ENCODE measurements at regions not wholly inside any gene's neighbourhood (a gene's known extent, or its start where the extent isn't known, plus 50 kb on each side); places are given as distances from the start of the nearest gene placed in this dataset.

DNA sequence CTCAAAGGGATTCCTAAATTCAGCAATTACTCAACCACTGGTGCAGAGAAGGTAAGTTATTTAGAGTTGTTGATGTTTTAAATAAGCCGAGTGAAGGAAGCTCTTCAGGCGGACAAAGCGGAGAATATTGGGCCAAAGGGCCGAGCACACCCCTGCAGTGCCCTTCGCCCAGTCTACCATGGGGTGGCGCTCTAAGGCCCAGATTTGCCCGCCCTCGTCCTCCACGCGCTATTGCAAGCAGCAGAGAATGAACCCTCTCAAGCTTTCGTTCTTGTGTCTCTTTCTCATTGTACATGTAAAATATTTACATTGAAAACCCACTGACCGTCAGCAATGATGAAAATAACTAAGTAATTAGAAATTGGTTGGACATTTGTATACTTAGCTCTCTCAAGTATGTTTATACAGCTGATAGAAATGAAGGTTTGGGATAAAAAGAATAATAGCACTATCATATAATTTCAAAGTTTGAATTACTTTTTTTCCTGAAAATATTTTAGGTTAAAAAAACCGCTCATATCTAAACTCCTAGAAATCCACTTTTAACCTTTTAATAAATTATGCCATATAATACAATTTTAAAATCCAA lies 195.0 kb upstream of the CEP162 start:
- H3K4me3 ChIP-seq (ENCODE audit: low read depth, low read length) = no peak overlapping the region
- TF ChIP-seq CTCF (IDR thresholded peaks at IDR 0.05; ENCODE audit: borderline replicate concordance, insufficient read depth, low read depth, low read length) = peak; percentile 68

GRCh38 chr6:84421031-84421430 lies 193.6 kb upstream of the CEP162 start:
- no peak overlapping the region for H3K4me3 ChIP-seq (ENCODE audit: low read depth, low read length)
- no peak for TF ChIP-seq CTCF (IDR thresholded peaks at IDR 0.05; ENCODE audit: borderline replicate concordance, insufficient read depth, low read depth, low read length)

GRCh38 chr6:84417260-84417659 lies 189.8 kb upstream of the CEP162 start:
- no peak for TF ChIP-seq CTCF (IDR thresholded peaks at IDR 0.05; ENCODE audit: borderline replicate concordance, insufficient read depth, low read depth, low read length)

GRCh38 chr6:84416043-84416657 lies 188.7 kb upstream of the CEP162 start:
- no peak overlapping the region for H3K4me3 ChIP-seq (ENCODE audit: low read depth, low read length)
- no peak for TF ChIP-seq CTCF (IDR thresholded peaks at IDR 0.05; ENCODE audit: borderline replicate concordance, insufficient read depth, low read depth, low read length)

More at GRCh38 chr6:84417260-84417659, 189.8 kb upstream of the CEP162 start:
- no peak overlapping the region for H3K4me3 ChIP-seq (ENCODE audit: low read depth, low read length)

- no peak for TF ChIP-seq CTCF (IDR thresholded peaks at IDR 0.05; ENCODE audit: borderline replicate concordance, insufficient read depth, low read depth, low read length)
- H3K4me3 ChIP-seq (ENCODE audit: low read depth, low read length) = no peak overlapping the region
Measured at GRCh38 chr6:84415517-84415916, 188.1 kb upstream of the CEP162 start.

- no peak for TF ChIP-seq CTCF (IDR thresholded peaks at IDR 0.05; ENCODE audit: borderline replicate concordance, insufficient read depth, low read depth, low read length)
- no peak overlapping the region for H3K4me3 ChIP-seq (ENCODE audit: low read depth, low read length)
Measured at GRCh38 chr6:84415068-84415467, 187.6 kb upstream of the CEP162 start.

DNA sequence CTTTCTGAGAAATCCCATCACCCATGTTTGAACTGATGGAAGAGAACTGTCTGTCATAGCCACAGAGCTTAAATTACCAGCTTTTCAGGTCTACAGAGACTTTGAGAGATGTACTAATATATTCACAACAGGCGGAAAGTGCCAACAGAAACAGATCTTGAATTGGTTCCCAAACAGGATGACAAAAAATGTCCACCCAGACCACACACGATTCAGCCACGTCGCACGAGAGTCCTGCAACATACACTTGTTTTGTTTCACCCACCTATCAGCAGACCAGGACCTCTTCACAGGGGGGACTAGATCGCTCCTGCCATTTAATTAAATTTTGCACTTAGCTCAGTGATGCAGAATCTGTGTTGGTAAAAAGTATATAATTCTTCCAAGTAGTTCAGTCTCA lies 187.1 kb upstream of the CEP162 start:
- no peak for TF ChIP-seq CTCF (IDR thresholded peaks at IDR 0.05; ENCODE audit: borderline replicate concordance, insufficient read depth, low read depth, low read length)
- H3K4me3 ChIP-seq (ENCODE audit: low read depth, low read length) = no peak overlapping the region
